COR-L47 (cell line): ENCODE measurements at regions not wholly inside any gene's neighbourhood (a gene's known extent, or its start where the extent isn't known, plus 50 kb on each side); places are given as distances from the start of the nearest gene placed in this dataset.
"Not testable (repeated sequence)": the region's sequence is repeated elsewhere in the genome, so short reads cannot be mapped to it uniquely, and the experiment has no call there.

Source experiments
- DNase-seq: peaks from one replicate; lab custom pipeline; 2025; lab: John Stamatoyannopoulos, UW

- DNase-seq: no peak
Measured at GRCh38 chr4:158122501-158122900, 50.3 kb downstream of the GASK1B start.

DNA sequence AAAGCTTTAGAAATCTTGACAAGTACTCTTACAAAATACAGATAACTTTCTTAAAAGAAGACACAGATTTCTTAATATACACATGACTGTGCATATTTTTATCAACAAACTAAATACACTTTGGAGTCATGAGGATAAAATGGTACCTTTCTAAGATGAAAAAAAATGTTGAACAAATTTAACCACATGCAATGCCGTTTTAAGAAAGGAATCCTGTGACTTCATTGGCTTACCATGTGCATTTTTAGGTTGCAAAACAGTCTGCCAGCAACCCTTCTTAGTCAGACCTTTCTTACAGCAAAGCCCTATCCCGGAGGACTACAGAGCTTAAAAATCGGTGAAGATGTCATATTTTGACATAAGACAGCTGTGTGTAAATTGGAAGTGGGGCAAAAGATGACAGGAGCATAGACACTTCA lies 51.7 kb downstream of the GASK1B start:
- DNase-seq: no peak

DNA sequence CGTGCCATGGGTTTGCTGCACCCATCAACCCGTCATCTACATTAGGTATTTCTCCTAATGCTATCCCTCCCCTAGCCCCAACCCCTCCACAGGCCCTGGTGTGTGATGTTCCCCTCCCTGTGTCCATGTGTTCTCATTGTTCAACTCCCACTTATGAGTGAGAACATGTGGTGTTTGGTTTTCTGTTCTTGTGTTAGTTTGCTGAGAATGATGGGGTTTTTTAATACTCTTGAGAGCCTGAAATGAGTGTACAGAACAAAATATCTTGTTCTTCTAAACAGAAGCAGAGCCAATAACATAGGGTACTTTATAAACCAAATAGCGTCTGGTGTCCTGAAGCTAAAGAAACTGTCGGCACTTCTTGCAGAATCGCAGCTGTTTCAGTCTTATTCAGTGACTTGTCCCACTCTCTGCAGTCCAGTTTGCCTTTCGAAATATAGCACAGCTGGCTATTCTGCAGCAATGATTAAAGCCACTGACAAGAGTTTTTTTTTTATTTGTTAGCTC lies 52.1 kb downstream of the GASK1B start:
- not testable (repeated sequence) for DNase-seq

- DNase-seq: no peak
Measured at GRCh38 chr4:158112611-158113010, 60.2 kb downstream of the GASK1B start.

DNA sequence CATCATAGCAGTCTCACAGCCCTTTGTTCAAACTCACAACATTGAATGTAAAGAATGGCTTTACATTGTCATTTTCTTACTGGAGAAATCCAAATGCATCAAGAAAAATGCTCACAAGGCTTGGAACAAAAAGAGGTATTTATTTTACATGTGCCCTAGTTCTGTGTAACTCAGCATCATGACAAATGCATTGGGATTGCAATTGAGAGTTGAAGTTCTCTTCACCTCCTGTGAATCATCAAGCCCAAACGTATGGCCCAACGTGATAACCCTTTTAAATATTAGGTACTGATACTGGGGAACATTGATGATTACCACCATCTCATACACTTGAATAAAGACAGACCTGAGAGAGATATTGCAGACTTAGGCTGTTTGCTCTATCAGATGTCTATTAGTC lies 61.6 kb downstream of the GASK1B start:
- no peak for DNase-seq

- DNase-seq: no peak
Measured at GRCh38 chr4:158102904-158103303, 69.9 kb downstream of the GASK1B start.

DNA sequence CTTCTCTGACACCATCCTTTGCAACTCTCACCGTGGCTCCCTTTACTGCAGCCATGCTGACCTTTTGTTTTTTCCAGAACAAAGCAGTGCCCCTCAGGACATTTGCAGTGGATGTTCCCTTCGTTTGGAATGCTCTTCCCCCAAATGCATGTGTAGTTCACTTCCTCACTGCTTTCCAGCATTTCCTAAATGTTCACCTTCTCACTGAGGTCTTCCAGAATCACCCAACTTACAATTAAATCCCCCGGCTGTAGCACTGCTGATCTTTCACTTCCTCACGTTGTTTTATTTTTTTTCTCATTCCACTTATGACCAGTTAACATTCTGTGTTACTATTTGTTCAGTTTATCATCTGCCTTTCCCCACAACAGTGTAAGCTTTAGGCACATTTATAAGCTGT lies 73.1 kb downstream of the GASK1B start:
- DNase-seq: no peak

DNA sequence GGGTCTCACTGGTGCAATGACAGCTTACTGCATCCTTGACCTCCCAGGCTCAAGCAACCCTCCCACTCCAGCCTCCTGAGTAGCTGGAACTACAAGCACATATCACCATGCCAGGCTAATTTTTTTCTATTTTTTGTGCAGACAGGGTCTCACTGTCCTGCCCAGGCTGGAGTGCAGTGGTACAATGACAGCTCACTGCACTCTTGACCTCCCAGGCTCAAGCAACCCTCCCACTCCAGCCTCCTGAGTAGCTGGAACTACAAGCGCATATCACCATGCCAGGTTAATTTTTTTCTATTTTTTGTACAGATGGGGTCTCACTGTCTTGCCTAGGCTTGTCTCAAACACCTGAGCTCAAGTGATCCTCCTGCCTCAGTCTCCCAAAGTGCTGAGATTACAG lies 74.0 kb downstream of the GASK1B start:
- DNase-seq: no peak

DNA sequence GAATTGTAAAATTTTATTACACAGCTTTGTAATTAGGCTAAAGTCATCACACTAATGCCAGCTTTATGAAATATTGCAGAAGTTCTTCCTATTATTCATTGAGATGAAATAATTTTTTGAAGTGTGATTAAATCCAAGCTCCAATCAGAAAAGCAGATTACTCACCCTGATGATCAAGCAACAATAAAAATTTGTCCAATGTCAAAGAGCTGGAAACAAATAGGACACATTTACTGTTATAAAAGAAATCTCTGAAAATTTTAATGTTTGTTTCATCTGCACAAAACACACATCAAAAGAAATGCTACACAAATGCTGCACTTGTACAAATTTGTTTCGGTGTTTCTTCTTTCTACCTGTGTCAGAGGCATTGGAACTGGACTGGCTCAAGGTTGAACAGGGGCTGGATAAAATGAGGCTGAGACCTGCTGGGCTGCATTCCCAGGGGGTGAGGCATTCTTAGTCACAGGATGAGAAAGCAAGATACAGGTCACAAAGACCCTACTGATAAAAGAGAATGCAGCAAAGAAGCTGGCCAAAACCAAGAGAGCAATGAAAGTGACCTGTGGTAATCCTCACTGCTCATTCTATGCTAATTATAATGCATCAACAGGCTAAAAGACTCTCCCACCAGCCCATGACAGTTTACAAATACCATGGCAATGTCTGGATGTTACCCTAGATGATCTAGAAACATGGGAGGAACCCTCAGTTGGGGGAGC lies 78.3 kb downstream of the GASK1B start:
- DNase-seq: no peak

DNA sequence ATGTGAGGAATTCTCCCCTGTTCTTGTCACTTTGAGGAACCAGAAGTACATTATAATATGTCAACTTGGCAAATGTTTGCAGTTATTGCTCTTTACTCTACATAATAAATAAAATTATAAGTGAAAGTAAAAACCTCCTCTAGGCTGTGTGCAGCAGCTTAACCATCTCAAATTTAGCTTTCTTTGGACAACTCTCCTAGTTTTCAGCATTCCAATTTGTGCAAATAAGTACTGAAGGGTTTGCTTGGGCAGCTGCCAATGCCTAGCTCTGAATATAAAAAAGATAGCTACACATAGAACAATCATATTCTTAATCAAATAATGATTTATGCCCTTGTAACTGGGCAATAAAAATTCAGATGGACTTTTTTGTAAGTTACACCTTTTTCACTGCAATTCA lies 82.5 kb downstream of the GASK1B start:
- peak; percentile 7 for DNase-seq

GRCh38 chr4:158089897-158090296 lies 82.9 kb downstream of the GASK1B start:
- not testable (repeated sequence) for DNase-seq

GRCh38 chr4:158080354-158080753 lies 92.5 kb downstream of the GASK1B start:
- no peak for DNase-seq

DNA sequence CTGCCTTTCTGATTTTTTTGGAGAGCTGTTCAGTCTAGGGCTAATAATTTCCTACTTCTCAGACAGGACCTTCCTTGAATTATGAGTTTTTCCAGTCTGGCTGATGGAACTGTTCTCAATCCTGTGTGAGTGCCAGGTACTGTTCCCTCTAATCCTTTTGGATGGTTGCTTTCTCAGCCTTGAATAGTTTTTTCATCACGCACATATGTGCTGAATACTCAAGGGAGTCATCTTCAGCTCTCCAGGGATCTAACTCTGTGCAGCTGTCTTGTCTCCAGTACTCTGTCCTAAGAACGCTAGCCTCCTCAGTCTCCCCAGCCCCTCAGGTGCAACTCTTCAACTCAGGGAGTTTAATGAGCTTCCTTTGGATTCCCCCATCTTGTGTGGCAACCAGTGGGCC lies 93.2 kb downstream of the GASK1B start:
- DNase-seq: no peak

DNA sequence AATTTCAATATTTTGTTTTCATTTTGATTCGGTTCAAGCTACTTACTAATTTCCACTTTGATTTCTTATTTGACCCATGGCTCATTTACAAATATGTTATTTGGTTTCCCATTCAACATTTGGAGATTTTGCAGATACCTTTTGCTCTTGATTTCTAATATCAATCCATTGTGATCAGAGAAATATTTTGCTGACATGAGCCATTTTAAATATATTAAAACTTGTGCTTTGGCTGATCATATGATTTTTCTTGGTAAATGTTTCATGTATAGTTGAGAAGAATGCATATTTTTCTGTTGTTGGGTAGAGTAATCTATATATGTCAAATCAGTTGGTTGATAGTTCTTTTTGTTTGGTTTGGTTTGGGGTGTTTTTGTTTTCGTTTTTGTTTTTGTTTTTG lies 95.0 kb downstream of the GASK1B start:
- DNase-seq: no peak

DNA sequence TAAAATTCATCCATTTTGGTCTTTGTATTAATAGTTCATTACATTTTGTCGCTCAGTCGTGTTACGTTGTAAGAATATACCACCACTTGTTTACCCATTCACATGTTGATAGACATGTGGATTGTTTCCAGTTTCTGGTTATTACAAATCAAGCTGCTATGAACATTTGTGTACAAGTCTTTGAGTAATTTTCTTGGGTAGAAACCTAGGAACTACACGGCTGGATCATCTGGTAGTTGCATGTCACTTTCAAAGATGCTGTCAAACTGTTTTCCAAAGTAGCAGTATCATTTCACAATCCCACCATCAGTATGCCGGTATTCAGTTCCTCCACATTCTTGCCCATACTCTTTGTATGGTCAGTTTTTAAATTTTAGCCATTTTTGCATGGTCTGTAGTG lies 98.0 kb downstream of the GASK1B start:
- no peak for DNase-seq

GRCh38 chr4:158071931-158072330 lies 100.9 kb downstream of the GASK1B start:
- no peak for DNase-seq

DNA sequence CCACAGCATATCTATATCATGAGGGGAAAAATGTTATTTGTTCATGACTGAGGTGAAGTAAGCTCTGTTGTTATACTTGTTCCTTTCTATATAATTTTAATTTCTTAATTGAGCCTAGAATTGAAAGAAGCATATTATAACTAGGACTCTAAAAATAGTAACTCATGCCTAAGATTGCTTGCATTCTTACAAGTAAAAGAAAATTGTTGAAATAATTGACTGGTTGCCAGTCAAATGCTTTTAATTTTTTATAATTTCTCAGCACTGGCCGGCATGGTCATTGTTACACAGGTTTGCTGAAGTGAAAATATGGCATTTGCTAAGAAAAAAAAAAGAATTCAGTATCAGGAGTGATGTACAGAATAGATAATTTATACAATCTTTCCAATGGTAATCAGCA lies 104.8 kb downstream of the GASK1B start:
- DNase-seq: no peak

- no peak for DNase-seq
Measured at GRCh38 chr4:158067646-158068045, 105.2 kb downstream of the GASK1B start.

- DNase-seq: no peak
Measured at GRCh38 chr4:158065603-158066002, 107.2 kb downstream of the GASK1B start.

- no peak for DNase-seq
Measured at GRCh38 chr4:158065176-158065575, 107.6 kb downstream of the GASK1B start.

GRCh38 chr4:158056689-158057245 lies 116.1 kb downstream of the GASK1B start:
- no peak for DNase-seq

DNA sequence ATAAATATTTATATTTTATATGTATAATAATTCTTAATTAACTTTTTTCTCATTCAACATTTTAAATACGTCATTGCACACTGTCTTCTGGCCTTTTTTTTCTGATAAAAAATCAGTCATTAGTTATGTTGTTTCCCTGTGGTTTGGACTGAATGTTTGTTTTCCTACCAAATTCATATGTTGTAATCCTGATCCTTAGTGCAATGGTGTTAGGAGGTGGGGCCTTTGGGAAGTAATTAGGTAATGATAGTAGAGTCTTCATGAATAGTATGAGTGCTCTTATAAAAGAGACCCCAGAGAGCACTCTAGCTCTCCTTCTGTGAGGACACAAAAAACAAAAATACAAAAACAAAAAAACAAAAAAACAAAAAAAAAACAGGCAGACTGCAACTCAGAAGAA lies 117.2 kb downstream of the GASK1B start:
- DNase-seq: no peak

- DNase-seq: no peak
Measured at GRCh38 chr4:158053801-158054200, 119.0 kb downstream of the GASK1B start.

DNA sequence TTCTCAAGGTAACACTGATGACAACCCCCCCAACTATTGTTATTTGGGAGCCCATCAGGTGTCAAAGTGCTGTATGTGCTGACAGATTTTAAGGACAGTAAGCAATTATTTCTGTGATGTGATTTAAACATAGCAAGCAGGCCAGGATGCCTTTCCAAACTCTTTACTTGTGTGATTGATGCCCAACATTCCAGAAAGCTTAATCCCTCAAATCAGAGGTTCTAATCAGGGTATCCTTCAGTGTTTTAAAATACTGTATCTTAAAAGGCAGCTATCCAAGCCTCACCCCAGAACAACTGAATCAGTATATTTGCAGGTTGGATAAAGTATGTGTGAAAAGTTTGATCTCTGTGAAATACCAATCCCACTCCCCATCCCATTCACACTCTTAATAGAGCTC lies 119.7 kb downstream of the GASK1B start:
- DNase-seq: no peak
